ENCODE measurements at regions not wholly inside any gene's neighbourhood (a gene's known extent, or its start where the extent isn't known, plus 50 kb on each side); places are given as distances from the start of the nearest gene placed in this dataset.

DNA sequence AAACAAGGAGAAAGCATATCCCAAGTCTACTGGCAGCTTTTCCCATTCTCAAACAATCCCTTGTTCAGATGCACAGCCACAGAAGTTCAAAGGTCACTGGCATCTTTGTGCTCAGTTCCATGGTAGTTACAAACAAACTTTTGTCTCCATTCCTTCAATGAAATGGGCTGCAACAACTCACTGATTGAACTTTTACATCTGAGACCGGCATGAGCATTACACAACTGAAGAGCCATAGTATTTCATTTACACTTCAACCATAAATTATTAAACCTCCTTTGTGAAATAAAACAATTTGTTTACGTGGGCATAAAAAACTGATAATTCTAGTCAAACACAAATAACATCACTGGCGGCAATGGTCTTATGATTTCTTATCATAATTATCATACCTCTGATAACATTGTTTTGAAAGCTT is 67.8 kb upstream of the ARHGAP32 start:
- H3K27ac ChIP-seq (ENCODE audit: insufficient read depth, low read length), result no peak overlapping the region
- no peaks in the 10 kb centered on the region for H3K79me2 ChIP-seq (ENCODE audit: control insufficient read depth, insufficient read depth, low read length)
- H3K4me2 ChIP-seq (ENCODE audit: extremely low read depth, insufficient read depth, low read length), result no peak overlapping the region
- no peak overlapping the region for H2AFZ ChIP-seq (ENCODE audit: low read length)
- H3K9ac ChIP-seq (ENCODE audit: insufficient read depth, low read length), result no peak overlapping the region
- no peaks in the 10 kb centered on the region for H4K20me1 ChIP-seq (ENCODE audit: control insufficient read depth, extremely low read depth, insufficient read depth, low read length)
- TF ChIP-seq EZH2 (IDR thresholded peaks at IDR 0.05; ENCODE audit: low read length, missing control alignments), result no peak
- TF ChIP-seq, protein P1, sequence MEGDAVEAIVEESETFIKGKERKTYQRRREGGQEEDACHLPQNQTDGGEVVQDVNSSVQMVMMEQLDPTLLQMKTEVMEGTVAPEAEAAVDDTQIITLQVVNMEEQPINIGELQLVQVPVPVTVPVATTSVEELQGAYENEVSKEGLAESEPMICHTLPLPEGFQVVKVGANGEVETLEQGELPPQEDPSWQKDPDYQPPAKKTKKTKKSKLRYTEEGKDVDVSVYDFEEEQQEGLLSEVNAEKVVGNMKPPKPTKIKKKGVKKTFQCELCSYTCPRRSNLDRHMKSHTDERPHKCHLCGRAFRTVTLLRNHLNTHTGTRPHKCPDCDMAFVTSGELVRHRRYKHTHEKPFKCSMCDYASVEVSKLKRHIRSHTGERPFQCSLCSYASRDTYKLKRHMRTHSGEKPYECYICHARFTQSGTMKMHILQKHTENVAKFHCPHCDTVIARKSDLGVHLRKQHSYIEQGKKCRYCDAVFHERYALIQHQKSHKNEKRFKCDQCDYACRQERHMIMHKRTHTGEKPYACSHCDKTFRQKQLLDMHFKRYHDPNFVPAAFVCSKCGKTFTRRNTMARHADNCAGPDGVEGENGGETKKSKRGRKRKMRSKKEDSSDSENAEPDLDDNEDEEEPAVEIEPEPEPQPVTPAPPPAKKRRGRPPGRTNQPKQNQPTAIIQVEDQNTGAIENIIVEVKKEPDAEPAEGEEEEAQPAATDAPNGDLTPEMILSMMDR (conservative IDR thresholded peaks at IDR 0.05 in 1 of 2, IDR thresholded peaks at IDR 0.05 in 1 of 2; ENCODE audit: low read depth in 1 of 2, low read length in 2 of 2), result no peak
- H3K4me3 ChIP-seq (replicated peaks in 1 of 4; ENCODE audit: control extremely low read depth in 1 of 4, insufficient read depth in 1 of 4, low read depth in 3 of 4, low read length in 4 of 4), result no peak overlapping the region
- no peaks in the 10 kb centered on the region for H3K27me3 ChIP-seq (ENCODE audit: control insufficient read depth, insufficient read depth, low read length)
- DNase-seq (ENCODE audit: low read depth in 2 of 2), result peak; percentile 40 to 49
- H3K4me1 ChIP-seq (ENCODE audit: control insufficient read depth, extremely low read depth, insufficient read depth, low read length), result no peaks in the 10 kb centered on the region
- no peaks in the 10 kb centered on the region for H3K9me3 ChIP-seq (ENCODE audit: control insufficient read depth, insufficient read depth, low read depth, low read length)
- H3K36me3 ChIP-seq (ENCODE audit: control insufficient read depth, insufficient read depth, low read length), result no peaks in the 10 kb centered on the region

DNA sequence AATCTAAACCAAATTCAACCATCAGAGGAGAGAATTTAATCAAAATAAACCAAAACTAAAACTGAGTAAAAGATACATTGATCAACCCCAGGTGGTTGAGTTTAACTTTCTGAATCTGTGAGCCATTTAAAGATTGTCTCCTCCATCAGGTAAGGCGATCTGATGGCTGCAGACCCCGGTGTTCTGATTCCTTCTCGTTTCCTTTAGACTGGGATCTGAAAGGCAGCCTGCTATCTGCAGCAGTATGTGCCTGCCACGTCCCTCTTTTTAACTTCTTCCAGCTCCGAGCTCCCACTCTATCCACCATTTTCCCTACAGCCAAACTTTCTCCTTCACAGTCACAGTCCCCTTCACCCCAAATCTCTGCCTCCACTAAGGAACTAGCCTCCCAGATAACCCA is 66.1 kb upstream of the ARHGAP32 start:
- Histone ChIP-seq H3K4me2 (ENCODE audit: extremely low read depth, insufficient read depth, low read length) (no peak overlapping the region), H3K27me3 (ENCODE audit: control insufficient read depth, insufficient read depth, low read length) (no peaks in the 10 kb centered on the region), H3K27ac (ENCODE audit: insufficient read depth, low read length) (no peak overlapping the region), H3K9ac (ENCODE audit: insufficient read depth, low read length) (no peak overlapping the region), H3K79me2 (ENCODE audit: control insufficient read depth, insufficient read depth, low read length) (no peaks in the 10 kb centered on the region), H2AFZ (ENCODE audit: low read length) (no peak overlapping the region), H3K36me3 (ENCODE audit: control insufficient read depth, insufficient read depth, low read length) (no peaks in the 10 kb centered on the region), H4K20me1 (ENCODE audit: control insufficient read depth, extremely low read depth, insufficient read depth, low read length) (no peaks in the 10 kb centered on the region), H3K4me3 (replicated peaks in 1 of 4; ENCODE audit: control extremely low read depth in 1 of 4, insufficient read depth in 1 of 4, low read depth in 3 of 4, low read length in 4 of 4) (no peak overlapping the region), H3K4me1 (ENCODE audit: control insufficient read depth, extremely low read depth, insufficient read depth, low read length) (no peaks in the 10 kb centered on the region), H3K9me3 (ENCODE audit: control insufficient read depth, insufficient read depth, low read depth, low read length) (no peaks in the 10 kb centered on the region)
- TF ChIP-seq, protein P1 (conservative IDR thresholded peaks at IDR 0.05 in 1 of 2, IDR thresholded peaks at IDR 0.05 in 1 of 2; ENCODE audit: low read depth in 1 of 2, low read length in 2 of 2), result no peak
- TF ChIP-seq EZH2 (IDR thresholded peaks at IDR 0.05; ENCODE audit: low read length, missing control alignments), result no peak
- no peak for DNase-seq (ENCODE audit: low read depth in 2 of 2)

DNA sequence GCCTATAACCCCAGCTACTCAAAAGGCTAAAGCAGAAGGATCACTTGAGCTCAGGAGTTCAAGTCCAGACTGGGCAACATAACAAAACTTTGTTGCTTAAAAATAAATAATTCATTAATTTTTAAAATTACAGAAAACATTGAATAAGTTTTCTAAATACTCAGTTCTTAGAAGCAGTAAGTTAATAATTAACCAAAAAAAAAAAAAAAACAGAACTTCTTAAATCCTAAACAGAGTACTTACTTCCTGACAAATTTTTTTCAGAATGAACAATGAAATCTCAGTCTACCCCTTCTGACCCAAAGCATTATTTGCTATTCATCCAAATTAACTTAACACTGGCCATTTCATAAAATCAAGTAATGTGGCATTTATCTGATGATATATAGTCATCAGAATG is 65.4 kb upstream of the ARHGAP32 start:
- Histone ChIP-seq H3K27me3 (ENCODE audit: control insufficient read depth, insufficient read depth, low read length) (no peaks in the 10 kb centered on the region), H2AFZ (ENCODE audit: low read length) (no peak overlapping the region), H3K4me1 (ENCODE audit: control insufficient read depth, extremely low read depth, insufficient read depth, low read length) (no peaks in the 10 kb centered on the region), H3K27ac (ENCODE audit: insufficient read depth, low read length) (no peak overlapping the region), H3K9ac (ENCODE audit: insufficient read depth, low read length) (no peak overlapping the region), H3K9me3 (ENCODE audit: control insufficient read depth, insufficient read depth, low read depth, low read length) (no peaks in the 10 kb centered on the region), H3K79me2 (ENCODE audit: control insufficient read depth, insufficient read depth, low read length) (no peaks in the 10 kb centered on the region), H3K4me2 (ENCODE audit: extremely low read depth, insufficient read depth, low read length) (no peak overlapping the region), H3K4me3 (replicated peaks in 1 of 4; ENCODE audit: control extremely low read depth in 1 of 4, insufficient read depth in 1 of 4, low read depth in 3 of 4, low read length in 4 of 4) (no peak overlapping the region), H4K20me1 (ENCODE audit: control insufficient read depth, extremely low read depth, insufficient read depth, low read length) (no peaks in the 10 kb centered on the region), H3K36me3 (ENCODE audit: control insufficient read depth, insufficient read depth, low read length) (no peaks in the 10 kb centered on the region)
- no peak for TF ChIP-seq EZH2 (IDR thresholded peaks at IDR 0.05; ENCODE audit: low read length, missing control alignments)
- TF ChIP-seq, protein P1 (conservative IDR thresholded peaks at IDR 0.05 in 1 of 2, IDR thresholded peaks at IDR 0.05 in 1 of 2; ENCODE audit: low read depth in 1 of 2, low read length in 2 of 2), result no peak
- no peak for DNase-seq (ENCODE audit: low read depth in 2 of 2)
